ENCODE measurements at regions not wholly inside any gene's neighbourhood (a gene's known extent, or its start where the extent isn't known, plus 50 kb on each side); places are given as distances from the start of the nearest gene placed in this dataset.
"Not testable (repeated sequence)": the region's sequence is repeated elsewhere in the genome, so short reads cannot be mapped to it uniquely, and the experiment has no call there.

DNA sequence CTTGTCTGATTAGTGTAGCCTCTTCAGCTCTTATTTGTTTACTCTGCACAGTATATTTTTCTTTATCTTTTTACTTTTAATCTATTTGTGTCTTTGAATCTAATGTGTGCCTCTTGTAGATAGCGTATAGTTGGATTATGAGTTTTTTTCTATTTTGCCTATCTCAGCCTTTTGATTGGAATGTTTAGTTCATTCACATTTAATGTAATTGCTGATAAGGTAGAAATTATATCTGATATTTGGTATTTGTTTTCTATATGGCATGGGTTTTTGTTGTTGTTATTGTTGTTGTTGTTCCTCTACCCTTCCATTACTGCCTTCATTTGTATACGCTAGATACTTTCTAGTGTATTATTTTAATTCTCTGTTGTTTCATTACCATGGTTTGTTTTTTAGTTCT is 131.7 kb upstream of the GRIK3 start:
- DNase-seq = no peak

DNA sequence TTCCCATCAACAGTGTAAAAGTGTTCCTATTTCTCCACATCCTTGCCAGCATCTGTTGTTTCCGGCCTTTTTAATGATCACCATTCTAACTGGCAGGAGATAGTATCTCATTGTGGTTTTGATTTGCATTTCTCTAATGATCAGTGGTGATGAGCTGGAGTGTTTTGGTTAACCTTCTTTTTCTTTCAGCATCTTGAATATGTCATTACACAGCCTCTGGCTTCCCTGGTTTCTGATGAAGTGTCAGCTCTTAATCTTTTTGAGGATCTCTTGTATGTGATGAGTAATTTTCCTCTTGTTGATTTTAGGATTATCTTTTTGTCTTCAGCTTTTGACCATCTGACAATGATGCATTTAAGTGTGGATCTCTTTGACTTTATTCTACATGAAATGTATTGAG is 133.2 kb upstream of the GRIK3 start:
- no peak for DNase-seq

DNA sequence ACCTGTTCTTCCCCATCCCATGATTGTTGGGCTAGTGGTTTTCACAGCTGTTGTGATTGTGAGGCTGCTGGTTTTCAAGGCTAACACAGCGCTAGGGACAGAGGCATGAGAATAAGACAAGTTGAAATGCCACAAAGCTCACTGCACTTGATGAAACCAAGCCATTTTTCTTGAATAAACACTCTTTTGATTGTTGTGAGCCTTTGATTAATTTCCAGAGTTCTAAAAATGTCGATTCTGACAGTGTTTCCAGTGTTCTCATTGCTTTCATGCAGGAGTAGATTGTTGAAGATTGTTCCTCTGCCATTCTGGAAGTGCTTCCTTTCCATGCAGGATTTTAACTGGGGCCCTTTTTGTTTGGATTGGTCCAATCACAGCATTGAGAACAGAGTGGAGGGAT is 134.9 kb upstream of the GRIK3 start:
- DNase-seq = no peak

DNA sequence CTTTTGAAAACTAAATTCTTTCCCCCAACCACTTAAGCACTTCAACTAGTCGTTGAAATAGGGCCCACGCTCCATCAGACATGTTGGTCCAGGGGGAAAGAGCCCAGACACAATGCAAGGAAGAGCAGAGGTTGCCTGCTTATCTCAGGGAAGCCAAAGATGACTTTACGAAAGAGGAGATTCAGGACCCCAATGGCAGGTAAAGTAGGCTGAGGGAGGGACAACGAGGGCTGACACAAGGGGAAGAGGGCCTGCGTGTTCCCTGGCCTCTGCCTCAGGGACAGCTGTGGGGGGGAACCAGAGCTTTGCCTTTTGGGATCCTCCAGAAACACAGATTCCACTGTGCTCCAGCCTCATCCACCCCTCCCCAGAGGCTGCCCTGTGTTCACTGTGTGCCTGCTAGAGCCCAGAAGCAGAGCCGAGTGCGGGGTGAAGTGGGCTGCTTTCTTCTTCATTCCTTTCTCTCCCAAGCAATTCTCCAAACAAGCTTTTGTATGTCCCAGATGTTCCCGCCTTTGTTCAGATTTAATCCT is 135.5 kb upstream of the GRIK3 start:
- no peak for DNase-seq

DNA sequence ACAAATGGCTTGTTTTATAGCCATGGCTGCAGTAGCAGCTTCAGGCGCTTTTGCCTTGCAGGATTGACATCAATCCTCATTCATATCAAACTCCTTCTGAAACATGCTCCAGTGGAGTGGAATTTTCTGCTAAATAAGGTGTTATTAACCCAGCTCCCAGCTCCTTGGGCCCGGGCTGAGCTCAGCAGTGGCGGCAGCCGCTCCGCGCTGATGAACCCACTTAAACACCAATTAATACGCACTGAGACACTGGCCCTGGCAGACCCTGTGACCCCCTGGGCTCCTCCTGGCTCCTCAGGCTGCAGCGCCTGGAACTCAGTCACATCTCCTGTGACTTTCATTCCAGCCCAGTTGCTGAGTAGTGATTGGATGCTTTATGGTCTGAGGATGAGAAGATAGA is 137.4 kb upstream of the GRIK3 start:
- DNase-seq = no peak

DNA sequence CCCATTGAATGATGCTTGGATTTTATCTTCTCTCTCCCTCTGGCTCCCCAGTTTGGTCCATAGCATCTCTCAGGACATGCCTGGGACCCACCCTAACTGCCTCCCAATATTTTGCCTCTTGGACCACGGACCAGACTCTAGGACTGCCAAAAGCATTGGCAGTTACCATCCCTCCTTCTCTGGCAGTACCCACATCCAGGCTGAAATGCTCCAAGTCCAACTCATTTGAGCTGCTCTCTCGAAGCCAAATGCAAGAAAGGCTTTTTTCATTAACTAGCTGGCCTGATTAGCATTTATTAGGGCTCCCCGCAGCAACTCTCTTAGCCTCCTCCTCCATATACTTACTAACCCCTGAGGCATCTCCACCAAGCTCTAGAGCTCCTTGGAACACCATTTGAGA is 140.0 kb upstream of the GRIK3 start:
- no peak for DNase-seq

DNA sequence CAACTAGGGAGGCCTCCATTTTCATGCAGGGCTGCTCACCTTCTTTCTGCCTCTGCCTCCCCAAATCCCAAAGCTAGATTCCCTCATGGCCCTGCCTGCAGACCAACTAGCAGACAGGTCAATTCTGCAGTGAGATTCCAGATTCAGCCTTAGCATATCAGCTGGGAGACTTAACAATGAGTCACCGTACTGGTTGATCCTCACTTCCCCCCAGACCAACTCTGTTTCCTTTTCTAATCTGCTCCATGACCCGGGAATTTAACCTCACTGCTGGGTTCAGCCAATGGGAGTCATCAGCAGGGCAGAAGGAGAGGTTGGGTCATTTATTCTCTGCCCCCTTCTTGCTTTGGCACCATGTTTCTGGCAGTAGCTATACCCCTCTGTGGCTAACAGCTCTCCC is 140.6 kb upstream of the GRIK3 start:
- DNase-seq = no peak

DNA sequence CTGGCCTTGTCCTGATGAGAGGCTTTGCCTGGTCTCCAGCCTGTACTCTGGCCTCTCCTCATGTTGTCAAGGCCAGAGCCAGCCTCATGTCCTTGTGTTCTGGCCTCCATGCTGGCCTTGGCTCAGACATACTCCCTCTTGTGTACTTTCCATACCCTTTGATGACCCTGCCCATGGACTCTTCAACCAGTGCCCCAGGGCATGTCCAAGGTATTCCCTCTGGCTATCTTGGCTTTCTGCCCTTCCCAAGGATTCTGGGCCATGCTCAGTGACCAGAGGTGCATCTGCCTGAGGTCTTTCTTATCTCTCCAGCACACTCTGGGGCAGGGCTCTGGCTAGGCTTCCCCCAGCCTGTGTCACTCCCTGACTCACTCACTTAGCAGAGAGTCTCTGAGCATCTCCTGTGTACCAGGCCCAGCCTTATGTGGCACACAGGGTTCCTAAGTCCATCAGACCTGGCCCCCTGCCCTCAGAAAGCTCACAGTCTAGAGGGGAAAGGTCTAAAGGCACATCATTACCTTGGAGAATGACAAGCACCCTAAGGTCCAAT is 141.4 kb upstream of the GRIK3 start:
- no peak for DNase-seq

DNA sequence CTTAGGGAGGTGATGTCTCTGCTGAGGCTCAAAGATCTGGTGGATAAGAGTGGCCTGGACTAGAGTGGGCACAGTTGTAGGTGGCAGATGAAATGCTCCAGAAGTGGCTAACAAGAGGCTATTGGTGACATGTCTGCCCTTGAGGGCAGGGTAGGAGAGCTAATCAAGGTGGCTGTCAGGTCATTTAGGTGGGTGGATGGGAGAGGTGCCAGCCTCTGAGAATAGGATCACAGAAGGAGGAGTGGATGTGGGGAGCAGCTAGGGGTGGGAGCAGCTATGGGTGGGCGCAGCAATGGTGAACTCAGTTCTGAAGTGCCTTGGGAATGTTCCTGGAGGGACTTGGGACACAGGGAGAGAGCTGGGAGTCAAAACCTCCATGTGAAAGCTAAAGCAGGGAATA is 142.0 kb upstream of the GRIK3 start:
- DNase-seq = no peak

DNA sequence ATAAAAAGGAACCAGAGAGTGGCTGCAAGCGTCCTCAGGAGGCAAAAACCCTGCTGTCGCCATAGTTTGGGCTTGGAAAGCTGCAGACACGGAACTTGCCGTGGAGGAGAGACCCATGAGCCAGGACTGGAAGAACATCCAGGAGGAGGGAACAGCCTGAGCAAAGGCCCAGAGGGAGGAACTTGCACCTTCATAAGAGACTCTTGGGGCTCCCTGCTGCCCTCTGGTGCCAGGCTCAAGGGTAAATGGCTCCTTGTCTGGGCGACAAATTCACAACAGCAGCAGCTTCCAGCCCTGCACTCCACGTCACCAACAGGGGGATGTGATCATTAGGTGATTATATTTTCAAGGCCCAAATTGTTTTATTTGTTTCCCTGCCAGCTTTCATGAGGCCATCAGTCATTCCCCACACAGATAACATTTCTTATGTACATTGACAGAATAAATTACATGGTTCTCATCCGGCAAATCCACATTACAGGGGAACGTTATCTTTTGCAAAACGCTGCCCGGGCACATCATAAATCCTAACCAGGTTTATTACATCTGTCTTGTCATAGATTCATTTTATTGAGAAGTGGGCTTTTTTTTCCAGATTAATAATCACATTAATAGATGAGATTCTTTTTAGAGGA is 143.0 kb upstream of the GRIK3 start:
- DNase-seq = no peak

DNA sequence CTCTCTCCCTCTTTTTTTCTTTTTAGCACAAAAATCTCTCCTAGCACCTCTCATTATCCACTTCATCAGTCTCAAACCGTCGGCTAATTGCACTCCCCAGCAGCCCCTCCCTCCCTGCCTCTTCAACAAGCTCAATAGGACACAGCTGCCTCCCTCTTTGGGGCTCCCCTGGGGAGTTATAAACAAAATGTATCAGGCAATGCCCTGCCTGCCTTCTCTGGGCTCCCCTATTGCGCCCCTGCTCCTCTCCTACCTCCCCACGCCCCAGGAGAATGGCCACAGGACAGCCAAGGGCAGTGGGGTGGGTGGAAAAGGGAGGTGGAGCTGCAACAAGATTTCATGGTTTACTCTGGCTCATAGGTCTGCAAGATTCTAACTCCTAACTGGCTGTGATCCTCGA is 147.1 kb upstream of the GRIK3 start:
- DNase-seq = no peak

DNA sequence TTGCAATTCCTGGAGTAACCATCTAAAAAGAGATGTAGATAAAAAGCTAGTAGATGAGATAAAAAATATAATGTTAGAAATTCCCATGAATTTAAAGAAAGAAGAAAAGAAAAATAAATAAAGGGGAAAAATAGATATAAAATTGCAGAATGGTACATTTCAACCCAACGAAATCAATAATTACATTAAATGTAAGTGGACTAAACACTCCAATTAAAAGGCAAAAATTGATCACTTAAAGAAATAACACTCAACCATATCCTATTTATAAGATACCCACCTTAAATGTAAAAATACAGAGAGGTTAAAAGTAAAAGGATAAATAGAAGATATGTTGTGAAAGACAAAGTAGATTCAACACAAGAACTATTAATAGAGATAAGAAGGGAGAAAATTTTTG is 150.5 kb upstream of the GRIK3 start:
- DNase-seq = no peak

DNA sequence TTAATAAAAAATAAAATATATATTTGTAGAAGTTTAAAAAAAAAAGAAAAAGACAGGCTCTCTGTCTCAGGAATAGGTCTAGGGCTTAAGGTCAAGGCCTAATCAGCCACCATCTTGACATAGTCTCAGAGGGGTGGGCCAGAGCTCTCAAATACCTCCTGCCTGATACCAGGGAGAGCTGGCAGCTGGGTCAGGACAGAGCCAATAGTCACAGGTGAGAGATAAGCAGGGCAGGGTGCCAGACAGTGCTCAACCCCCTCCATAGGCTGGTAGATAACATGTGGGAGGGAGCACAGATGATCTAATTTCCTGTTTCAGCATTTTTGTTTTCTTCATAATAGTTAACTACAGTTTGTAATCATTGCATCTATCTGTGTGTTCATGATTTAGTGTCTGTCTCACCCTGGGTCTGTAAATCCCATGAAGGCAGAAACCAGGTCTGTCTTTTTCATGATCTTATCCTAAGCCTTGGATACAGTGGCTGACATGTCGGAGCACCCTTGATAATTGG is 152.0 kb upstream of the GRIK3 start:
- DNase-seq = no peak

DNA sequence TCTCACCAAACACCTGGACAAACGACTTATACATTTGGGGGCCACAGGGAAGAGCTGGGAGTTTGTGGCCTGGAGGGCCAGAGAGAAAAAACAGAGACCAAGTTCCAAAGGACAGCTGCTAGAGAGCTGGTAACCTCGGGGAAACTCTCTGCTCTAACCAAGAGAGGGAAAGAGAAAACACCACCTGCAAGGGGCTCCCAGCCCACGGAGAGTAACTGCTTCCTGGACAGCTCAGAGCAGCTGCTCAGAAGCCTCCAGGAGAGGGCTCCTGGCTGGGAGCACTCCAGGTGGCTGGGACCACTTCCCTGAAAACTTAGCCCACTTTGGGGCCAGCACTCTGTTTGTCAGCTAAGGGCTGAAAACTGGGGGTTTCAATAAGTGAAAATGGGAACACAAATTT is 154.8 kb upstream of the GRIK3 start:
- no peak for DNase-seq

DNA sequence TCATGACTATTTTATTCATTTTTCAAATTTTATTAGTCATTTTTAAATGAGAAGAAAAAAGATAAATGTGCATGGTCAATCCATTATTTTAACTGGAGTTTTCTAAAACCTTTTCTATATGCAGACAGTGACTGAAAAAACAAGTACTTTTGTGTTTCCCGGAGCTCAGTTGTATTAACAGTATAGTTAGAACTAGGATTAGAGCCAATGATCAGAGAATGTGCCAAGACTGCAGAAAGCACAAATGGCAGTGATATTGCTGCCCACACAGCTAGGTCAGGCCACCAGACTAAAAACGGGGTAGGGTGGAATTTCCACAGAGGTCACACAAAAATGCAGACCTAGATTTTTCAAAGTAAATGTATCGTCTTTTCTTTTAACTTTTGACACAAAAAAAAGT is 163.1 kb upstream of the GRIK3 start:
- no peak for DNase-seq

DNA sequence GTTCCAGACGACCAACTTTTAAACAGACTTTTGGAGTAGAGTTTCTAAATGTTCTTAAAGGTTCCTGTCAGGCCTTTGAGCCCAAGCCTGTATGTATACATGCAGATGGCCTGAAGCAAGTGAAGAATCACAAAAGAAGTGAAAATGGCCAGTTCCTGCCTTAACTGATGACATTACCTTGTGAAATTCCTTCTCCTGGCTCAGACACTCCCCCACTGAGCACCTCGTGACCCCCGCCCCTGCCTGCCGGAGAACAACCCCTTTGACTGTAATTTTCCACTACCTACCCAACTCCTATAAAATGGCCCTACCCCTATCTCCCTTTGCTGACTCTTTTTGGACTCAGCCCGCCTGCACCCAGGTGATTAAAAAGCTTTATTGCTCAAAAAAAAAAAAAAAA is 180.0 kb upstream of the GRIK3 start:
- DNase-seq = not testable (repeated sequence)

DNA sequence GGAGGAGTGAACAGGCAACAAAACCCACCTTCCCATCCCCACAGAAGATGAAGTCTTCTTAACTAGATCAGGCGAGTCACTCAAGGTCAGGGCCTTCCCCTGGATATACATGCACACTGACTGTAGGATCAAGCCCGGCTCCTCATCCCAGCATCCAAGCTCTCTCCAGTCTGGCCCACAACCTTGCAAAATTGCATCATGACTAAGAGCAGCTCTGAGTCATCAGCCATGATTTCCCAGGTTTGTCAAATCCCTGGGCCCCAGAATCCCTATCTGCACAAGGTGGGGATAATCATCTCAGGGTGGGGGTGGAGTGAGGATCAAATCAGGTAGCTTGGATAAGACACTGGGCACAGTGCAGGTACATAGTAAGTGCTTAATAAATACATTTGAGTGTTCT is 199.3 kb upstream of the GRIK3 start:
- DNase-seq = no peak

DNA sequence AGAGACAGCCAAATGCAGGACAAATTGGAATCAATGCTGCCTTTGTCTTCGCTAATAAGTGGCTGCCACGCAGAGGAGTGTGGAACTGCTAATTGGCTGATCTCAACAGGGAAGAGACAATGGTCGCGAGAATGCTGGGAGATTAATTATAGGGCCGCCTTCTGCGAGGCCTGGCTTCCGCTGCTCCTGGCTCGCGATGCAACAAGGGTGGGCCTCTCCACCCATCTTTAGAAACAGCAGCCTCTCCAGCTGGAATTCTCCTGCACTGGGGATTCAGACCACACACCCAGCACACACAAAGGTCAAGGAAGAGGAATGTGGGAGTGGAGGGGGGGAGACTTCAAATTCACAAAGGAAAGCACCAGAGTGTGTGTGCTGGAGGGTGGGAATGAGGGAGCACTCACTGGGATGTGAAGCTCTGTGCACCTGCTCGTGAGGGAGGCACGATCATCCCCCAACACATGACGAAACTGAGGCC is 200.7 kb upstream of the GRIK3 start:
- no peak for DNase-seq

DNA sequence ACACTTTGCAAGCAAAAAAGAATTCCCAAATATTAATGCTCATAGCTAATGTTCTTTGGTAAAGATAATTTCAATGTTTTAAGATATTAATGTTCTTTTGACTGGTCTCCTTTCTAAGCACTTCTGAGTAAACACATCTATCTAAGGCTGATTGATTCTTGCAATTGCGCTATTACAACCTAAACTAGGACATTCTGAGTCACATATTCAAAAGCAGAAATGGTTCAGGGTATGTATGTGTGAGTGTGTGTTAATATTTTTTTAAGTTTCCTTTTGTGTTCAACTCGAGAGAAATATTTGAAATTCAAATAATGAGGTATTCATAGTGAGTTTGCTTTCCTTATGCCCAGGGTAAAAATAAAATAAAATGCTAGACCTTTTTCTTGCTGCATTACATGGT is 203.6 kb upstream of the GRIK3 start:
- no peak for DNase-seq

DNA sequence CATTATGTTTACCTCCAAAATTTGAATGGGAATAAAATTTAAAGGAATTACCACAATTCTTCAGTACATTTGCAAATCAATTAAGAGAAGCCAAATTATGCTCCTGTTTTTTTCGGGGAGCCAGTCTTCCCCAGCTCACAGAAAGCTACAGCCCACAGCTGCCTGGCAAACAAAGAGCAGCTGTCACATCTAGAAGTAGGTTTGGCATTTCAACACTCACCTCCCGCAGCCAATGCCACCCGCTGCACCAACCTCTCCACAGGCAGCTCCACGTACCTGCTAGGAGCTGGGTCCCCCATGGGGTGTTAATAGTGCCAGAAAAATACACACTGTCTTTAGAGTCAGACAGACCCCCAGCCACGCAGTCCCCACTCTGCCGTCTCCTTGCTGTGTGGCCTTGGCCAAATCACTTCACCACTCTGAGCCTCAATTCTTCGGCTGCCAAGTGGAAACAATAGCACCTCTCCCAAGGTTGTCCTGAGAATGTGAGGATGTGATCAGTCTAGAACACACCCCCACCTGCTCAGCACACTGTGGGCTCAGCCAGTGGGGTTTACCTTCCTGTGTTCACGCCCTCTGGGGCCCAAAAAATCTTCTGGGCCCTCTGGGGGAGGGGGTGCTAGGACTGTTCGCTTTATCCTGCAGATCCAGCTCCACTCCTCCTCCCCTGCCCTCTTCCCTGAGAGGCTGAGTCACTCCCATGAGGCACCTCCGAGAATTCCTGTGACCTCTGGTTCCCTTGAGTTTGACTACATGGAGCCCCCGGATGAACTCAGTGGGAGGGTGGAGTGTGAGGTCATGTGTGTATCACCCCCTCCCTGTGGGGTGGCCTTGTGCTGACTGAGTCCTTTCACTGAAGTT is 204.3 kb upstream of the GRIK3 start:
- no peak for DNase-seq

DNA sequence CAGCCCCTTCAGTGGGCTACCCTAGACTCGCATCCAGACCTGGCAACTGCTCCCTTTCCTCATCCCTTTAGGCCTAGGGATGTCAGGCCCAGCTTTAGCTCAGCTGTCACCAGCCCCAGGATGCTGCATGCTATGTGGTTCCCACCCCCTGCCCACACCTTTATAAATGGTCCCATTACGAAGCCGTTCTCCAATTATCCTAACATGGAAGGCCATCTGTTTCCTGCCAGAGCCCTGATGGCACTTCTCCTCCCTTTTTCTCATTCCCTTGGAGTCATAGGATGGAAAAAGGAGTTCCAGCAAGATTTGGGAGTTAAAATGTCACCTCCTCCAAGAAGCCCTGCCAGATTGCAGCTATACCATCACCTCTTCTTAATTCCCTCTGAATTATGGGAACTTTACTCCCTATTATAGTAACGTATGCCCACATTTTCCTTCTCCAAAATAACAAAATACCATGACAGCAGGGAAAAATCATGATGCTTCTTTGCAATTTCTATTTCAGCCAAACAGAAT is 205.0 kb upstream of the GRIK3 start:
- DNase-seq = no peak

DNA sequence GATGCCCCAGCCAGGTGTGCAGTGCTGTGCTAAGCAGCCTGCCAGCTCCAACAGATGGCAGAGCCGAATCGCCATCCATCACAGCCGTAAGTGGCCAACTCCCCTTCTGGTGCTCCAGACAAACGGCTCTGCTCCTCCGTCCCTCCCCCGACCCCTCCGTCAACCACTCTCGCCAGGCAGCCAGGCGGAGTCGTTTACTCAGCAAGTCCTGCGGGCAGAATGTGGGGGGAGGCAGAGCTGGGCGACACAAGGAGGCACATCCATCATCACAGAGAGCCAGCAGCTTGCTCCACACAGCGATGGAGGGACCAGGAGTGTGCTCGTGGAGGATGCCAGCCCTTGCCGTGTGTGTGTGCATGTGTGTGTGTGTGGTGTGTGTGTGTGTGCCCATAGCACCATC is 206.6 kb upstream of the GRIK3 start:
- no peak for DNase-seq

DNA sequence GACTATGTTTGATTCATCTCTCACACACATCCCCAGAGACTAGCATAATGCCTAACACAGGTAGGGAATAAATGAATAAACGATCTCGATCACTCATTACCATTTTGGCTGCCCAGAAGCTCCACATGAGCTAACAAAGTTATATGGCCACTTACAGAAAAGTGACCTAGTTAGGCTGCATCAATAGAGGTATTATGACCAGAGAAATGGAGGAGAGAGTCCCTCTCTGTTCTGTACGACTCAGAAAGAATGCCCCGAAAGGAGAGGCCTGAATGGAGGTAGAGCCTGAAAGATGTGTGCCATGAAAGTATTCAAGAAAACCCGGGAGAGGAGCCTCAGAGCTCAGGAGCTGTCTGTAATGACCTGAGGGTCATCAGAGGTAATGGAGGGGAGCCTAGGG is 208.2 kb upstream of the GRIK3 start:
- no peak for DNase-seq
